MM.1S (cell line): ENCODE measurements at regions not wholly inside any gene's neighbourhood (a gene's known extent, or its start where the extent isn't known, plus 50 kb on each side); places are given as distances from the start of the nearest gene placed in this dataset.
"Not testable (repeated sequence)": the region's sequence is repeated elsewhere in the genome, so short reads cannot be mapped to it uniquely, and the experiment has no call there.

ENCODE experiments used
- DNase-seq: peaks from one replicate; pipeline ENCODE4 v3.0.0-alpha.2; 2015
- H2AFZ ChIP-seq: fragments of 300-600 bp; sonication (generic); 2 replicates; pipeline ENCODE4 v1.6.0; 2016; ENCODE audit warnings: antibody characterized with exemption, low read length
- H3F3A ChIP-seq: fragments of 300-600 bp; sonication (generic); 2 replicates; pipeline ENCODE4 v1.6.1; 2016; ENCODE audit warnings: mild to moderate bottlenecking, antibody characterized with exemption, low read length, moderate library complexity, mixed read lengths; ENCODE audit not compliant: insufficient read depth
- H3K27ac ChIP-seq: fragments of 300-600 bp; sonication (generic); 2 replicates; pipeline ENCODE4 v1.5.1; 2016; ENCODE audit warnings: mild to moderate bottlenecking, low read length
- H3K27me3 ChIP-seq: fragments of 300-600 bp; sonication (generic); replicated peaks from 2 replicates; pipeline ENCODE4 v1.6.0; 2016; ENCODE audit warnings: low read length; ENCODE audit not compliant: insufficient read depth
- H3K36me3 ChIP-seq: fragments of 300-600 bp; sonication (generic); replicated peaks from 2 replicates; pipeline ENCODE4 v1.6.1; 2016; ENCODE audit warnings: mild to moderate bottlenecking, low read length, mixed read lengths; ENCODE audit not compliant: insufficient read depth
- H3K4me1 ChIP-seq: fragments of 300-600 bp; sonication (generic); 2 replicates; pipeline ENCODE4 v1.6.1; 2016; ENCODE audit warnings: low read length, mixed read lengths
- H3K4me2 ChIP-seq: fragments of 300-600 bp; sonication (generic); 2 replicates; pipeline ENCODE4 v1.6.0; 2016; ENCODE audit warnings: low read depth, low read length
- H3K4me3 ChIP-seq: fragments of 300-600 bp; sonication (generic); 2 replicates; pipeline ENCODE4 v1.5.1; 2016; ENCODE audit warnings: low read length, mixed read lengths
- H3K79me2 ChIP-seq: fragments of 300-600 bp; sonication (generic); 2 replicates; pipeline ENCODE4 v1.6.1; 2016; ENCODE audit warnings: mixed run types, low read length, mixed read lengths
- H3K9ac ChIP-seq: fragments of 300-600 bp; sonication (generic); 2 replicates; pipeline ENCODE4 v1.6.1; 2016; ENCODE audit warnings: low read length, mixed read lengths
- H3K9me2 ChIP-seq: fragments of 300-600 bp; sonication (generic); replicated peaks from 2 replicates; pipeline ENCODE4 v1.6.1; 2016; ENCODE audit warnings: mild to moderate bottlenecking, low read length, mixed read lengths; ENCODE audit not compliant: insufficient read depth
- H3K9me3 ChIP-seq: fragments of 300-600 bp; sonication (generic); replicated peaks from 2 replicates; pipeline ENCODE4 v1.6.1; 2016; ENCODE audit warnings: mild to moderate bottlenecking, low read length, mixed read lengths; ENCODE audit not compliant: insufficient read depth
- H4K20me1 ChIP-seq: fragments of 300-600 bp; sonication (generic); 2 replicates; pipeline ENCODE4 v1.6.1; 2016; ENCODE audit warnings: mild to moderate bottlenecking, low read length, moderate library complexity, mixed read lengths; ENCODE audit not compliant: insufficient read depth
- EZH2 ChIP-seq: fragments of 300-600 bp; sonication (generic); optimal IDR thresholded peaks from 2 replicates; pipeline ENCODE3; 2017; ENCODE audit warnings: low read depth, mild to moderate bottlenecking, antibody characterized with exemption, low read length, mixed read lengths
- EZH2phosphoT487 ChIP-seq: fragments of 300-600 bp; sonication (generic); IDR thresholded peaks from 2 replicates; pipeline ENCODE4 v1.6.1; 2018; ENCODE audit warnings: antibody characterized with exemption, low read length
- TF ChIP-seq, protein P1 (sequence below): fragments of 300-600 bp; sonication (generic); IDR thresholded peaks from 2 replicates; pipeline ENCODE4 v1.5.1; 2016; ENCODE audit warnings: antibody characterized with exemption, low read length, mixed read lengths

DNA sequence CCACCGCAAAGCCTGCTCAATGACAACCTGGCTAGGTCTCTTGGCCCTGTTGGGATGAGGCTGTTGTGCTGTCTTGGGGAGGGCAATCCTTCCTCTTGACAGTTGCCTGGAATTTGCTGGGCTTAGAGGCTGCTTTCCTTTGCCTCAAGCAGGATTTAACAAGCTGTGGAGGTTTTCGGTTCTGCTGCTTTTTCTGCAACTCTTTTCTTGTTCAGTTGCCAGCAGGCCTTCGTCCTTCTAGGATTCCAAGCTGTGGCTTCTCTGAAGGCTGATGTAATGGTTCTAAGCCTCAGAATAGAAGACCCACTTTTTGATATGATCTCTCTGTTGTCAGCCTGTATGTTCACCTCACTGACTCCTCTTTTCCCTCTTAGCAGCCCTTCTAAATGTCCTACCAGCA, 149.5 kb upstream of the HS3ST4 start:
- Histone ChIP-seq H2AFZ (no peak overlapping the region), H3K9me3 (no peaks in the 10 kb centered on the region), H3K27me3 (no peaks in the 10 kb centered on the region), H3K9me2 (no peaks in the 10 kb centered on the region), H3K4me2 (no peak overlapping the region), H3K4me1 (no peaks in the 10 kb centered on the region), H3K9ac (no peak overlapping the region), H3K79me2 (no peaks in the 10 kb centered on the region), H3K4me3 (no peak overlapping the region), H3K36me3 (no peaks in the 10 kb centered on the region), H3K27ac (no peak overlapping the region), H3F3A (no peaks in the 10 kb centered on the region), H4K20me1 (no peaks in the 10 kb centered on the region)
- TF ChIP-seq EZH2 (no peak), EZH2phosphoT487 (no peak)
- TF ChIP-seq, protein P1, sequence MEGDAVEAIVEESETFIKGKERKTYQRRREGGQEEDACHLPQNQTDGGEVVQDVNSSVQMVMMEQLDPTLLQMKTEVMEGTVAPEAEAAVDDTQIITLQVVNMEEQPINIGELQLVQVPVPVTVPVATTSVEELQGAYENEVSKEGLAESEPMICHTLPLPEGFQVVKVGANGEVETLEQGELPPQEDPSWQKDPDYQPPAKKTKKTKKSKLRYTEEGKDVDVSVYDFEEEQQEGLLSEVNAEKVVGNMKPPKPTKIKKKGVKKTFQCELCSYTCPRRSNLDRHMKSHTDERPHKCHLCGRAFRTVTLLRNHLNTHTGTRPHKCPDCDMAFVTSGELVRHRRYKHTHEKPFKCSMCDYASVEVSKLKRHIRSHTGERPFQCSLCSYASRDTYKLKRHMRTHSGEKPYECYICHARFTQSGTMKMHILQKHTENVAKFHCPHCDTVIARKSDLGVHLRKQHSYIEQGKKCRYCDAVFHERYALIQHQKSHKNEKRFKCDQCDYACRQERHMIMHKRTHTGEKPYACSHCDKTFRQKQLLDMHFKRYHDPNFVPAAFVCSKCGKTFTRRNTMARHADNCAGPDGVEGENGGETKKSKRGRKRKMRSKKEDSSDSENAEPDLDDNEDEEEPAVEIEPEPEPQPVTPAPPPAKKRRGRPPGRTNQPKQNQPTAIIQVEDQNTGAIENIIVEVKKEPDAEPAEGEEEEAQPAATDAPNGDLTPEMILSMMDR = no peak
- no peak for DNase-seq

DNA sequence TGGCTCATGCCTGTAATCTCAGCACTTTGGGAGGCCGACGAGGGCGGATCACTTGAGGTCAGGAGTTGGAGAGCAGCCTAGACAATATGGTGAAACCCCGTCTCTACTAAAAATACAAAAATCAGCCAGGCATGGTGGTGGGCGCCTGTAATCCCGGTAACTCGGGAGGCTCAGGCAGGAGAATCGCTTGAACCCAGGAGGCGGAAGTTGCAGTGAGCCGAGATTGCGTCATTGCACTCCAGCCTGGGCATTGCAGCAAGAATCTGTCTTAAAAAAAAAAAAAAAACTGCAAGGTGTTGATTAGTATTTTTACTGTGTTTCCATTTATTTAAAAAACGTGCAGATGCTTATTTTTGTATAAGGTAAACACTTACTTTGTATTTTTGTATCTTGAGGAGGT, 152.0 kb upstream of the HS3ST4 start:
- not testable (repeated sequence) for H3K4me3 ChIP-seq, H4K20me1 ChIP-seq, H3K9me3 ChIP-seq, H3K9me2 ChIP-seq, H3K27ac ChIP-seq, H3K79me2 ChIP-seq, H2AFZ ChIP-seq, H3F3A ChIP-seq, H3K27me3 ChIP-seq, H3K9ac ChIP-seq, H3K4me2 ChIP-seq, H3K36me3 ChIP-seq, H3K4me1 ChIP-seq, DNase-seq

DNA sequence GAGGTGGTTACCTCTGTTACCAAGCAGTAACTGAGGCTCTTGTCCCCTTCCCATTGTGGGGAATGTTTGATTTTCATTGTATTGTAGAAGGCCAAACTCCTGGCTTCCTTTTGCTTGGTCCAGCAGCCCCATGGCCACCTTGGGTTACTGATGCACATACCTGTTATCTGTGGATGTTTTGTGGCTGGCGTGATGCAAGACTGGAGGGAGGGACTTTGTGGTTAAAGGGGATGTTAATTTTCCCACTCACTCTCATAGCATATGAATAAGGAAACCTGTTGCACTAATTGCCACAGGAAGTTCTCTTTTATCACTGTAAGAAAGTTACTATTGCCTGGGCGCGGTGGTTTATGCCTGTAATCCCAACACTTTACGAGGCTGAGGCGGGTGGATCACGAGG, 168.6 kb upstream of the HS3ST4 start:
- Histone ChIP-seq H3K79me2 (no peaks in the 10 kb centered on the region), H3K27ac (no peak overlapping the region), H3K9me2 (no peaks in the 10 kb centered on the region), H3K27me3 (no peaks in the 10 kb centered on the region), H3K4me1 (no peaks in the 10 kb centered on the region), H3K9me3 (no peaks in the 10 kb centered on the region), H2AFZ (no peak overlapping the region), H3K36me3 (no peaks in the 10 kb centered on the region), H3F3A (no peaks in the 10 kb centered on the region), H3K9ac (no peak overlapping the region), H3K4me2 (no peak overlapping the region), H3K4me3 (no peak overlapping the region), H4K20me1 (no peaks in the 10 kb centered on the region)
- TF ChIP-seq EZH2 = no peak
- TF ChIP-seq, protein P1 = no peak
- TF ChIP-seq EZH2phosphoT487 = no peak
- no peak for DNase-seq

DNA sequence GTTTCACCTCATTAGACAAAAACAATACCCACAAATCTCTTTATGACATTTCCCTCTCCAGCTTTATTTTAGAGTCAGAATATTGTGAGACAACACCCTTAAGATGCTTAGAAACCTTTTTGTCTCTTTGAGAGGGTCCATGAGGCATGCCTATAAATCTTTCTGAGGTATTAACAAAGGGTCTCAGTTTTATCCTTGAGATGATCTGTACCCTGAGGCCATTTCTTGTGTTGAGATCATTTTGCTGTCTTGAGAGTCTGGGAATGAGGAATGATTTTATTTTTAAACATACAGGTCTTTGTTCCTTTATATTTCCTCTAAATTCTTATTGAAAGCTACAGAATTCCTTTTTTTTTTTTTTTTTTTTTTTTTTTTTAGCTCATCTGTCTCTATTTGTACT, 179.7 kb upstream of the HS3ST4 start:
- Histone ChIP-seq H4K20me1 (no peaks in the 10 kb centered on the region), H3K4me3 (no peak overlapping the region), H3K4me2 (no peak overlapping the region), H3K4me1 (no peaks in the 10 kb centered on the region), H3K27ac (no peak overlapping the region), H3K9ac (no peak overlapping the region), H3F3A (no peaks in the 10 kb centered on the region), H3K9me2 (no peaks in the 10 kb centered on the region), H3K9me3 (no peaks in the 10 kb centered on the region; the same call in 1 of the 2 replicates), H3K36me3 (no peaks in the 10 kb centered on the region), H3K27me3 (no peaks in the 10 kb centered on the region), H2AFZ (no peak overlapping the region), H3K79me2 (no peaks in the 10 kb centered on the region)
- no peak for TF ChIP-seq EZH2
- TF ChIP-seq, protein P1 = no peak
- no peak for TF ChIP-seq EZH2phosphoT487
- DNase-seq = no peak
